Suprapubic skin (tissue), 4 donors: ENCODE measurements at regions not wholly inside any gene's neighbourhood (a gene's known extent, or its start where the extent isn't known, plus 50 kb on each side); places are given as distances from the start of the nearest gene placed in this dataset.

Experiments
- CTCF ChIP-seq, 2 donors: fragments of 200-600 bp in 1 of 2; fragments of 450-650 bp in 1 of 2; sonication (generic) in 1 of 2; IDR thresholded peaks; one replicate each; pipeline ENCODE4 v1.5.1; 2016 to 2019; ENCODE audit warnings: antibody characterized with exemption in 2 of 2, mild to moderate bottlenecking in 1 of 2, moderate library complexity in 1 of 2
- EP300 ChIP-seq: sonication (generic); formaldehyde crosslinking; IDR thresholded peaks from one replicate; pipeline ENCODE4 v1.6.1; 2017; ENCODE audit warnings: antibody characterized with exemption
- POLR2A ChIP-seq, 2 donors: fragments of 450-650 bp; IDR thresholded peaks; one replicate each; pipeline ENCODE4 v1.6.1; 2017; ENCODE audit warnings: antibody characterized with exemption in 2 of 2, mild to moderate bottlenecking in 2 of 2, moderate library complexity in 2 of 2
- POLR2AphosphoS5 ChIP-seq, 3 donors: sonication (generic); formaldehyde crosslinking; IDR thresholded peaks; one replicate each; pipeline ENCODE4 v1.6.1; 2017; ENCODE audit warnings: antibody characterized with exemption in 3 of 3

- TF ChIP-seq CTCF (IDR thresholded peaks at IDR 0.05) (no peak), POLR2AphosphoS5 (IDR thresholded peaks at IDR 0.05) (no peak), POLR2A (IDR thresholded peaks at IDR 0.05) (no peak), EP300 (no peak)
Measured at GRCh38 chr3:159782724-159783421, 205.8 kb upstream of the IL12A start.
